HAP-1 (cell line): ENCODE measurements at regions not wholly inside any gene's neighbourhood (a gene's known extent, or its start where the extent isn't known, plus 50 kb on each side); places are given as distances from the start of the nearest gene placed in this dataset.
"Not testable (repeated sequence)": the region's sequence is repeated elsewhere in the genome, so short reads cannot be mapped to it uniquely, and the experiment has no call there.

Source experiments
- DNase-seq, 2 experiments: peaks; one replicate each; pipeline ENCODE4 v3.0.0-alpha.2; 2016 to 2020; ENCODE audit warnings: low spot score in 2 of 2
- H3K27me3 ChIP-seq: fragments of 250-450 bp; sonication (Bioruptor Pico); 2 replicates; pipeline ENCODE4 v1.5.1; 2020; ENCODE audit warnings: low read depth, mild to moderate bottlenecking, moderate library complexity
- H3K36me3 ChIP-seq: fragments of 250-450 bp; sonication (Bioruptor Pico); replicated peaks from 2 replicates; pipeline ENCODE4 v1.5.1; 2020; ENCODE audit warnings: mild to moderate bottlenecking
- H3K4me1 ChIP-seq: fragments of 250-450 bp; sonication (Bioruptor Pico); 2 replicates; pipeline ENCODE4 v1.5.1; 2020; ENCODE audit warnings: mild to moderate bottlenecking
- H3K4me3 ChIP-seq: fragments of 250-450 bp; sonication (Bioruptor Pico); 2 replicates; pipeline ENCODE4 v1.5.1; 2020; ENCODE audit warnings: mild to moderate bottlenecking, moderate library complexity
- H3K9me3 ChIP-seq: fragments of 250-450 bp; sonication (Bioruptor Pico); 2 replicates; pipeline ENCODE4 v1.5.1; 2020; ENCODE audit warnings: mild to moderate bottlenecking, moderate library complexity
- in situ Hi-C: fragments of 300-500 bp; cut with MboI; formaldehyde crosslinking; loops from 3 replicates; pipeline ENCODE4 v1.14.3; 2020; ENCODE audit warnings: low sequenced_read_pairs, inconsistent platforms, mixed read lengths

- Histone ChIP-seq H3K27me3 (no peaks in the 10 kb centered on the region), H3K4me1 (no peaks in the 10 kb centered on the region), H3K9me3 (no peaks in the 10 kb centered on the region), H3K36me3 (no peaks in the 10 kb centered on the region), H3K4me3 (no peak overlapping the region)
- no peak for DNase-seq
- in situ Hi-C loops: no loop called here
Measured at GRCh38 chr18:59848002-59848401, 51.8 kb upstream of the PMAIP1 start.

GRCh38 chr18:59847491-59847846, 52.3 kb upstream of the PMAIP1 start:
- H3K4me1 ChIP-seq, H3K36me3 ChIP-seq, H3K4me3 ChIP-seq, H3K9me3 ChIP-seq, DNase-seq, H3K27me3 ChIP-seq, in situ Hi-C loops: not testable (repeated sequence)

- in situ Hi-C loops: no loop called here
- Histone ChIP-seq H3K36me3 (no peaks in the 10 kb centered on the region), H3K9me3 (no peaks in the 10 kb centered on the region), H3K4me1 (no peaks in the 10 kb centered on the region), H3K4me3 (no peak overlapping the region), H3K27me3 (no peaks in the 10 kb centered on the region)
- no peak for DNase-seq
Measured at GRCh38 chr18:59846814-59847490, 52.8 kb upstream of the PMAIP1 start.

GRCh38 chr18:59842947-59843346, 56.8 kb upstream of the PMAIP1 start:
- Histone ChIP-seq H3K36me3 (no peaks in the 10 kb centered on the region), H3K4me1 (no peaks in the 10 kb centered on the region), H3K9me3 (no peaks in the 10 kb centered on the region), H3K27me3 (no peaks in the 10 kb centered on the region), H3K4me3 (no peak overlapping the region)
- in situ Hi-C loops: no loop called here
- DNase-seq: no peak

- Histone ChIP-seq H3K9me3 (no peaks in the 10 kb centered on the region), H3K4me3 (no peak overlapping the region), H3K4me1 (no peaks in the 10 kb centered on the region), H3K36me3 (no peaks in the 10 kb centered on the region), H3K27me3 (0 out of 2 replicates have a peak, but pooled peaks cover 3% of the 10 kb centered on the region)
- in situ Hi-C loops: no loop called here
- no peak for DNase-seq
Measured at GRCh38 chr18:59839931-59840685, 59.7 kb upstream of the PMAIP1 start.

GRCh38 chr18:59839246-59839645, 60.5 kb upstream of the PMAIP1 start:
- Histone ChIP-seq H3K4me3 (no peak overlapping the region), H3K36me3 (no peaks in the 10 kb centered on the region), H3K4me1 (no peaks in the 10 kb centered on the region; the same call in 1 of the 2 replicates), H3K9me3 (no peaks in the 10 kb centered on the region), H3K27me3 (0 out of 2 replicates have a peak, but pooled peaks cover 3% of the 10 kb centered on the region)
- no peak for DNase-seq
- in situ Hi-C loops: no loop called here

GRCh38 chr18:59837586-59837985, 62.2 kb upstream of the PMAIP1 start:
- H3K9me3 ChIP-seq: no peaks in the 10 kb centered on the region

GRCh38 chr18:59835605-59836379, 64.0 kb upstream of the PMAIP1 start:
- no peak overlapping the region for H3K4me3 ChIP-seq
- in situ Hi-C loops: no loop called here
- no peak for DNase-seq
- 0 out of 2 replicates have a peak, but pooled peaks cover 3% of the 10 kb centered on the region for H3K27me3 ChIP-seq
- H3K9me3 ChIP-seq: no peaks in the 10 kb centered on the region
- no peaks in the 10 kb centered on the region for H3K36me3 ChIP-seq
- H3K4me1 ChIP-seq: no peaks in the 10 kb centered on the region; the same call in 1 of the 2 replicates

More at GRCh38 chr18:59837586-59837985, 62.2 kb upstream of the PMAIP1 start:
- peak; percentile 59 to 60 for DNase-seq
- in situ Hi-C loops: no loop called here
- H3K4me3 ChIP-seq: no peak overlapping the region
- H3K36me3 ChIP-seq: no peaks in the 10 kb centered on the region
- 0 out of 2 replicates have a peak, but pooled peaks cover 3% of the 10 kb centered on the region for H3K27me3 ChIP-seq
- H3K4me1 ChIP-seq: no peaks in the 10 kb centered on the region; the same call in 1 of the 2 replicates

- 0 out of 2 replicates have a peak, but pooled peaks cover 3% of the 10 kb centered on the region for H3K27me3 ChIP-seq
- no peak overlapping the region for H3K4me3 ChIP-seq
- no peaks in the 10 kb centered on the region for H3K36me3 ChIP-seq
- in situ Hi-C loops: no loop called here
- H3K4me1 ChIP-seq: no peaks in the 10 kb centered on the region; the same call in 1 of the 2 replicates
- H3K9me3 ChIP-seq: no peaks in the 10 kb centered on the region
- DNase-seq: no peak
Measured at GRCh38 chr18:59834267-59834666, 65.5 kb upstream of the PMAIP1 start.

GRCh38 chr18:59833785-59834184, 66.0 kb upstream of the PMAIP1 start:
- in situ Hi-C loops: no loop called here
- no peaks in the 10 kb centered on the region for H3K36me3 ChIP-seq
- no peaks in the 10 kb centered on the region; the same call in 1 of the 2 replicates for H3K4me1 ChIP-seq
- H3K27me3 ChIP-seq: 0 out of 2 replicates have a peak, but pooled peaks cover 3% of the 10 kb centered on the region
- H3K4me3 ChIP-seq: no peak overlapping the region
- no peak for DNase-seq
- H3K9me3 ChIP-seq: no peaks in the 10 kb centered on the region

- peak; percentile 40 to 81 for DNase-seq
- H3K4me3 ChIP-seq: no peak overlapping the region
- no peaks in the 10 kb centered on the region for H3K4me1 ChIP-seq
- H3K9me3 ChIP-seq: no peaks in the 10 kb centered on the region
- in situ Hi-C loops: loop anchor here (5.0 kb wide), 2 partner anchors 191 to 366 kb away; no protein-coding TSS in a partner anchor
- H3K27me3 ChIP-seq: 0 out of 2 replicates have a peak, but pooled peaks cover 4% of the 10 kb centered on the region
- H3K36me3 ChIP-seq: no peaks in the 10 kb centered on the region
Measured at GRCh38 chr18:59823596-59824195, 76.1 kb upstream of the PMAIP1 start.

- H3K4me1 ChIP-seq: no peaks in the 10 kb centered on the region
- in situ Hi-C loops: loop anchor here (5.0 kb wide), 2 partner anchors 191 to 366 kb away; no protein-coding TSS in a partner anchor
- 0 out of 2 replicates have a peak, but pooled peaks cover 4% of the 10 kb centered on the region for H3K27me3 ChIP-seq
- DNase-seq: no peak
- no peaks in the 10 kb centered on the region for H3K36me3 ChIP-seq
- H3K9me3 ChIP-seq: no peaks in the 10 kb centered on the region
- no peak overlapping the region for H3K4me3 ChIP-seq
Measured at GRCh38 chr18:59822612-59823550, 76.9 kb upstream of the PMAIP1 start.
